Erythroblast (primary cell): ENCODE measurements at regions not wholly inside any gene's neighbourhood (a gene's known extent, or its start where the extent isn't known, plus 50 kb on each side); places are given as distances from the start of the nearest gene placed in this dataset.

Experiments
- GATA1 ChIP-seq: IDR thresholded peaks from 2 replicates; pipeline ENCODE4 v1.6.1; 2011; ENCODE audit warnings: low read depth, mild to moderate bottlenecking, control low read depth, low read length, moderate library complexity
- POLR2A ChIP-seq: IDR thresholded peaks from 2 replicates; pipeline ENCODE4 v1.6.1; 2011; ENCODE audit warnings: mild to moderate bottlenecking, low read length

DNA sequence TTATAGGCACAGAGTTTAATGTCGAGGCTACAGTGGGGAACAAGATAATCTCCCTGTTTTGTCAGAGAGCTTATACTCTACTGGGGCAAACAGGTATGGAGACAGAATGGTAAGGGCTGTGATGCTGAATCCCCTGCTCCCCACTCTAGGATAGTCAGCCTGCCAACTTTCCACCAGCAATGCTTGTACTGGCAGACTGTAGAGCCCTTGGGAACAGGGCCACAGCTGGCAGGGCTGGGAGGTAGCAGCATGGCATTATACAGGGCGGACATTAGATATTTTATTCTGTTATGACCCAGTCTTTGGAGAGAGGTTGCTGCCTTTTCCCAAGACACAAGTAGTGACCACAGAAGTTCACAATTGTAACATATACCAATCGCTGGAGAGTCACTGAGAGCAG, 91.2 kb downstream of the ARRDC4 start:
- no peak for TF ChIP-seq POLR2A
- no peak for TF ChIP-seq GATA1
